C4-2B (cell line): ENCODE measurements at regions not wholly inside any gene's neighbourhood (a gene's known extent, or its start where the extent isn't known, plus 50 kb on each side); places are given as distances from the start of the nearest gene placed in this dataset.
"Not testable (repeated sequence)": the region's sequence is repeated elsewhere in the genome, so short reads cannot be mapped to it uniquely, and the experiment has no call there.

ENCODE experiments used
- CTCF ChIP-seq: fragments of 450-650 bp; conservative IDR thresholded peaks from 2 replicates; pipeline ENCODE4 v1.5.1; 2017; ENCODE audit warnings: mild to moderate bottlenecking
- ZFX ChIP-seq: fragments of 450-650 bp; IDR thresholded peaks from 2 replicates; pipeline ENCODE4 v1.6.1; 2017

- TF ChIP-seq CTCF, ZFX: not testable (repeated sequence)
Observed at GRCh38 chr22:11065876-11066457, 4462.0 kb upstream of the OR11H1 start.
